GM03348 (cell line): ENCODE measurements at regions not wholly inside any gene's neighbourhood (a gene's known extent, or its start where the extent isn't known, plus 50 kb on each side); places are given as distances from the start of the nearest gene placed in this dataset.
"Not testable (repeated sequence)": the region's sequence is repeated elsewhere in the genome, so short reads cannot be mapped to it uniquely, and the experiment has no call there.

Experiments
- DNase-seq: peaks from one replicate; pipeline ENCODE4 v3.0.0; 2012; ENCODE audit warnings: low spot score

DNA sequence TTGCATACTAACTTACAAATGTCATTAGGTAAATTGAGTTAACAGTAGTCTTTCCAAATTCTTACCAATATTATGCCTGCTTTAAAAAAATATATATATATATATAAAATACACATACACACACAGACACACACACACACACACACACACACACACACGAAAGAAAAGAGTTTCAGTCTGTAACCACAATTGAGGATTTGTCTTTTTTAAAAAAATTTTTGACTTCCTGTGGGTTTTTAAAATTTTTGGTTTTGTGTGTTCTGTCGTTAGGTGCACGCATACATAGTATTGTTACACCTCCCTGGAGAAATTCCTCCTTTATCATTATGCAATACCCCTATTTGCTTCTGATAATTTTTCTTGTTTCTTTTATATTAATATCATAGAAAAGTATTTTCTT is 129.3 kb upstream of the LRRC61 start:
- DNase-seq, result not testable (repeated sequence)
